GM18867 (cell line): ENCODE measurements at regions not wholly inside any gene's neighbourhood (a gene's known extent, or its start where the extent isn't known, plus 50 kb on each side); places are given as distances from the start of the nearest gene placed in this dataset.

Experiments
- ATAC-seq: cut with Tn5 transposase; IDR thresholded peaks from one replicate; pipeline ENCODE4 v1.9.1; 2021; ENCODE audit warnings: mild to moderate bottlenecking, moderate library complexity; ENCODE audit not compliant: unreplicated experiment

DNA sequence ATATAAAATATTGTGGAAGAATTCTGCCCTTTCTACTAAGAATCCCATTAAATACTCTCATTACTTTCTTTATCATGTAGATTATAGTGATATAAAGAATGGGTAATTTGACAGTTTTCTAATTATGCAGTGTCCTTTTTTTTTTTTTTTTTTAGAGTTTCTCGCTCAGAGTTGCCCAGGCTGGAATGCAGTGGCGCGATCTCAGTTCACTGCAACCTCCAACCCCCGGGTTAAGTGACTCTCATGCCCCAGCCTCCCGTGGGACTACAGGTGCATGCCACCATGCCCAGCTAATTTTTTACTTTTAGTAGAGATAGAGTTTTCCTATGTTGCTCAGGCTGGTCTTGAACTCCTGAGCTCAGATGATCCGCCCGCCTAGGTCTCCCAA lies 1143.4 kb upstream of the SORCS1 start:
- ATAC-seq, result no peak

GRCh38 chr10:108307250-108307924 lies 1142.9 kb upstream of the SORCS1 start:
- no peak for ATAC-seq

DNA sequence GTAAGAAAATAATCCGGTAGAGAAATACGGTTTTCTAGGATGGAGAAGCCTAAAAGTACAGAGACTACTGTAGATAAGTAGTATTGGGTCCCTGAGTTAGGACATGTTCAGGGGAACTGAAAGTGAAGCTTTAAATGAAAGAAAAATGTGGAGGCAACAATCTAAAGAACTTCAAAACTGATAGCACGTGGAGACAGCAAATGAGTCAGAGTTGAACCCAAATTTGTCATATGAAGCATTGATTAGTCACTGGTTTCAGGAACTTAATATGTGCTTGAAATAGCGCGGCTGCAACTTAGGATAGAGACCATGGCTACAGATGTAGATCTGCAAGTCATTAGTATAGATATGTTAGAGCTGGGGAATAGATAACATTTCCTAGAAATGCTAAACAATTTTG lies 1138.6 kb upstream of the SORCS1 start:
- peak; percentile 79 for ATAC-seq

GRCh38 chr10:108301002-108301401 lies 1136.5 kb upstream of the SORCS1 start:
- no peak for ATAC-seq

- ATAC-seq, result peak; percentile 67
These were observed 1126.3 kb upstream of the SORCS1 start for GRCh38 chr10:108290823-108291222.

DNA sequence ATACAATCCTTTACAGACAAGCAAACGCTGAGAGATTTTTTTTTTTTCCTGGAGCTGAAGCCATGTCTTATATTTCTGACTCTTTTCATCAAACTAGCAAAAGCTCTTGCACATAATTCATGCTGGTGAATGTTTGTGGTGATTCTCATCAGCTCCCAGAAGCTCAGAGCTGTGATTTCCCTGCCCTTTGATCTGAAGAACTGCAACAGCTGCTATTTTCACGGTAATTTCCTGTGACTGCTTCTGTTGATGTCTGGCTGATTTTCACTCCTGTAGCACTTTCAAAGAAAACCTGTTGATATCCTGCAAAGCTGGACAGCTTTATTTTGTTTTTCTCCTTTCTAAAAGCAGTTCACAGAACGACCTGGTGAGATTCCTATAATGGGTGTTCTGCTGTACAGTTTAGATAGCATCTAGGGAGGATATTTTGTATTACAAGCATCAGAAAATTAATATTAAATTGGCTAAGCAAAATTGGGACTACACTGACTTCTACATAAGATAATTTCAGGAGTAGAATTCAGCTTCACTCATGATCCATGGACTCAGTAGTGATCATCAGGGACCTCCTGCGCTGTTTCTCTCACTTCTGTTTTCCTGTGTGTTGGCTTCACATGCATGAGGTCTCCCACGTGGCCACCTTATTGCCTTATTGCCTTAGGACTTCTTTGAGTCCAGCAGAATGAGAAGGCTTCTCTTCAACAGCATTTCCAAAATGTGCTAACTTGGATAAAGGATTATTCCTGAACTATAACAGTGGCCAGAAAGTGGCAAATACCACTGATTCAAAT lies 1111.6 kb upstream of the SORCS1 start:
- ATAC-seq, result no peak

GRCh38 chr10:108260383-108260906 lies 1095.9 kb upstream of the SORCS1 start:
- no peak for ATAC-seq

- no peak for ATAC-seq
These were observed 1089.6 kb upstream of the SORCS1 start for GRCh38 chr10:108254089-108254488.

DNA sequence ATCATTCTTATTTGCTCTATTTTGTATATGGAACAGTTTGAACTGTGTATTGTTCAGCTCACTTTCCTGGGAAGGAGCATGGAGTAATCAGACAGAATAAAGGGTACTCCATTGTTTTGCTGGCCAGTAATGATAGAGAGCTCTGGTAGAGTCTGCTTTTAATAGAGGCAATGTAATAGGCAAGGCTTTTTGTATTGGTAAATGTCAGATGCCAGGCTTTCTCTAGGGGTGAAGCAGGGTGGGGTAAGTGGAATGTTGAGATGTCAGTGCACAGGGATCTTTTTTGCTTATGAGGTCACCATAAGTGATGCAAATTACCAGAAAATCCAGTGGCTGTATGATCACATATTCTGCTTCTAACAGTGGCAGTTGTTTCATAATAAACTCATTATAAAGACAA lies 1088.3 kb upstream of the SORCS1 start:
- no peak for ATAC-seq

DNA sequence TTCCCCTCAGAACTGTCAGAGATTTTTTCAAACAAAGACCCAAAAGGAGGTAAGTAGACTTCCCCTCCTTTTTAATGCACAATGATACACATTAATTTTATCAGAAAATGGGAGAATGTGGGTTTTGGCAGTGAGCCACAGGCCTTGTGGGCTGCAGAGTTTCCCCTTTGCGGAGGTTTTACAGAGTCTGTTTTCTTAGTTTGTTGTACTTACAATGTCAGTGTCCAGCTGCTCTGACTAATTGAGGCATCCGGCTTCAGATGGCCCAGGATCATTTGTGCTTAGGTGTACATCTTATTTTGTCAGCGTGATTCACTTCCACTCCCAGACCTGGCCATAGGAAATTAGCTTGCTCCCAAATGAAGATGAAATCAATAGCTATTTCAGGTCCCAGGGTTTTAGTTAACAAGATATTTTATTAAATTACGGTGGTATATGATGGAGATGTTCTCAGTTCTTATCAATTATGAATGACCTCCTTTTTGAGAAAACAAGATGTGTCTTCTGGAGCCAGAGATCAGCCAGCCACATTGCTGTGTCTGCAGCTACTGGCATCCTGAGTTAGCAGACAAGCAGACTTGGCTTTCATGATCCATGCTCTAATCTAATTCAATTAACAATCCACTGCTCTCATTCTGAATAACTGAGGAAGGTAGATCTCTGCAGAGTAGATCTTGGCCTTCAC lies 1086.6 kb upstream of the SORCS1 start:
- ATAC-seq, result no peak

DNA sequence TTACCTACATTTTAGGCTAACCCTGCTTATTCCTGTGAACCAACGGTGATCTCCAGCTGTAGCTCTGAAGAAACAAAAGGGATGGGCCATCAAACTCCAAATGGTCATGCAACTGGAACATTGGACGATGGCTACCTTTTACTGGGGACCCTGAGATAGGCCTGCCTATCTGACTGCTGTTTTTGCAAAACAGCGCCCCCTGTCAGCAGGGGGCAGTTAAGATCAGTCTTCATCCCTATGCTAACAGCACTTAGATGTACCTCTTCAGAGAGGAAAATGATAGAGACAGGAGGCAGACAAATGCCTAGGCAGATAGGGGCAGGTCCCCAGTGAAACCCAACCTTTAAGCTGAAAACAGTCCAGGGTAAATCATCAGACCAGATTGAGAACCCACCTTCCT lies 1085.4 kb upstream of the SORCS1 start:
- no peak for ATAC-seq

GRCh38 chr10:108244443-108245228 lies 1080.1 kb upstream of the SORCS1 start:
- no peak for ATAC-seq

DNA sequence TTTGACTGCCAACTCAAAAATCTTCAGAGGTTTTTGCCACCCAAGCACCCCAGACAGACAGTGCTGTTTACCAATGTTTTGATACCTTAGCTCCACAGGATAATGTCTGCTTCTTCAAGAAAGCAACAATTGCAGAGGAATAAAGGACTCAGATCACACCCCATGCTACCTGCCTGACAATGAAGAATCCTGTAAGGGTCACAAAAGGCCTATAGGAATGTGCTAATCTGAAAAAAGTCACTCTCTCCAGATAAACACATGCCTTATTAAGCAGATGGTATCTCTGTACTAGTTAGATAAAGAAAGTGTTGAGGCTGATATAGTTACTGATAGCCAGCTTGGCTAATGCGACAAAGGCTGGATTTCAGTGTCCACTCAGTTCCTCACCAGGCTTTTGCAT lies 1076.7 kb upstream of the SORCS1 start:
- no peak for ATAC-seq

- no peak for ATAC-seq
These were observed 1073.8 kb upstream of the SORCS1 start for GRCh38 chr10:108238261-108238660.

DNA sequence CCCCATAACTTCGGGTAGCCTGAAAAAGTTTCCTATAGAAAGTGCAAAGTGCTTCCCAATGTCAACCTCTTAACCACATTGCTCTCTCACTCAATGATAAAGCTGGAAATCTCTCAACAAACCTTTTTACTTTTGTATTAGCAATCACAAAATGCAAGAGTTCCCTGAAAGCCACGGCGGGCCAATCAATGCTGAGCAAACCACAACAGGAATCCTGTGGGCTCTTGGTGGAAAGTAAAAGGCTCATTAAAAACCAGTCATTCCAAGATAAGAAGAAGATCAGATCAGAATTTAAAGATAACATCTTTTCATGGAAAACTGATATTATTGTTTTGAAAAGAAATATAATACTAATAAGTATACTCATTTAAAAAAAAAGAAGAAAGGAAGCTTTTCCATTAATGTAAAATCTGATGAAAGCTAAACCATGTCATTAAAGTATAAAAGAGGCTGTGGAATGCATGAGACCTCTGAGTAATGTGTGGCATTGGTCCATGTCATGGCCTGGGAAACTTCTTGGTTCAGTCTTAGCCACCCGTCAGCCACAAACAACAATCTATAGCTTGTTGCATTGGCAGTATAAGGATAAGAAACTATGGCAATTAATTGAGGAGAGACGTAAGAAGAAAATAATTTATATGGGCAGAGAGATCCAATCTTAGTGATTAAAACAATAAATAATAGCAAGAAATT lies 1066.1 kb upstream of the SORCS1 start:
- no peak for ATAC-seq

DNA sequence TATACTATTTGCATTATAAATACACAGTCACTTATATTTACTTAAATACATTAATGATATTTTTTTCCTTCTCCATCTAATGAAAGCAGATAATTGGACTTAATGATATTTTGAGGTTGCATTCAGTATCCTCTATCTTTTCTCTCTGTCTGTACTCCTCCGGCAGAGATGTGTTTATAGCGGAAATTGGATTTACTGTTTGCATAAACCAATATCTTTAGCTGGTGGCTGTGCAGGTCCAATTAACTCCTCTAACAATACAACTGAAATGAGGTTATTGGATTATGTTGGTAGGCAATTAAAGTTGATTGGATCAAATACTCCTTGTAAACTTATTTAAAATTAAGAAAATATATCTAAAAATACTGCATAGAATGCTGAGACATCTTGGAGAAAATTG lies 1044.2 kb upstream of the SORCS1 start:
- no peak for ATAC-seq

- no peak for ATAC-seq
These were observed 1043.5 kb upstream of the SORCS1 start for GRCh38 chr10:108208038-108208437.

DNA sequence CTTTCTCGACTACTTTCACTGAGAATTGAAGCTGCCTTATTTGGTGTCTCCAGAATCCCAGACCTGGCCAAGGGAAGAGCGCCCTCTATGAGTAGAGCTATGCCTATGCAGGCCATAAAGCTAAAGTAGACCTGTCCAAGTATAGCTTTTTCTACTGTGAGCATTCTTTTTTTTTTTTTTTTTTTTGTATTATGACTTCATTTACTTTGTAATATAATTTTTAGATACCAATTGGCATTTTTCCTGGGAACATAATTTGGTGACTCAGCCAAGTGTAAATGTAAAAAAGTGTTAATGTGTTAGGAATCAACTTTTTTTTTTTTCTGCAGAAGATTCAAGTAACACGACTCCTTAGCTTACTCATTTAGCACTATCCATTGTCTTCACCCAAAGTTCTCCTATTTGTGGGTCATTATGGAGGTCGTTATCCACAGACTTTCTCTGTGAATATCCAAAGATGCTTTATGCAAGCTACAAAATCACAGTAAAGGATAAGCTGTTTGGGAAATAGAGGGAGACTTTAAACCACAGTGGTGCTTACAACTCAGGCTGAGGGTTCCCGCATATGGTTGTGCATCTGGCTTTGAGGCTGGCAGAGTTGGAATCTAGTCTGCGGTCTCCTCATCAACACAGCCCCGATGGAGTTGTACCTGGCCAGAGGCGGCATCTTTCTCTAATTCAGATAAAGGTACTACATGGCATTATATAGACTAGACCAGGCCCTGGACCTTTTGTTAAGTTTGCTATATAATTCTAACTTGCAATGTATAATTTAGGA lies 1040.2 kb upstream of the SORCS1 start:
- ATAC-seq, result peak; percentile 92

- peak; percentile 25 for ATAC-seq
These were observed 1039.5 kb upstream of the SORCS1 start for GRCh38 chr10:108203905-108204527.
